Right lobe of liver (tissue), 4 donors: ENCODE measurements at regions not wholly inside any gene's neighbourhood (a gene's known extent, or its start where the extent isn't known, plus 50 kb on each side); places are given as distances from the start of the nearest gene placed in this dataset.

ENCODE experiments used
- POLR2A ChIP-seq: fragments of 450-650 bp; IDR thresholded peaks from one replicate; pipeline ENCODE4 v1.6.1; 2017; ENCODE audit warnings: antibody characterized with exemption, mild to moderate bottlenecking
- TF ChIP-seq, protein P1 (sequence below), 4 donors: fragments of 200-600 bp in 3 of 4; fragments of 450-650 bp in 1 of 4; IDR thresholded peaks; one replicate each; pipeline versions ENCODE4 v1.5.1 to v1.8.0; 2016 to 2022; ENCODE audit warnings: antibody characterized with exemption in 4 of 4, mild to moderate bottlenecking in 2 of 4
- donor health status: DM: no; HTN: no; CAD: no.
- donor health status: DM: no; HTN: no; CAD: no.
- donor health status: DM: no; HTN: yes; CAD: no.

DNA sequence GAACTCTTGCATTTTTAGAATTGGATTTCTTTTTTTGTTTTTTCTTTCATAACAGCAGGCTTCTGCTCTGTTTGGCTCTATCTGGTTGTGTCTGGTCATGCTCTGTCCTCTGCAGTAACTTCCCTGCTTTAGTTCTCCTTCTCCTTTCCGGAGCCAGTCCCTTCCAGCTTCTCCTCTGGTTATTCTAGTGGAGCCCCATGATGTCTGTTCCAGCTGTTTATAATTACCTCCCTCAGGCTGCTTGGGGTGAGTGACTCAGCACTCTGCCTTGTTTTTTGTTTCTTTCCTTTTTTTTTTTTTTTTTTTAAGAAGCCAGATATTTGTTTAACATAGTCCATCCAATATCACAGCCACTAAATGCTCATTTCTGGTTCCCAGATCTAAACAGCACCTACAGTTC is 409.6 kb downstream of the MAFB start:
- TF ChIP-seq, protein P1, sequence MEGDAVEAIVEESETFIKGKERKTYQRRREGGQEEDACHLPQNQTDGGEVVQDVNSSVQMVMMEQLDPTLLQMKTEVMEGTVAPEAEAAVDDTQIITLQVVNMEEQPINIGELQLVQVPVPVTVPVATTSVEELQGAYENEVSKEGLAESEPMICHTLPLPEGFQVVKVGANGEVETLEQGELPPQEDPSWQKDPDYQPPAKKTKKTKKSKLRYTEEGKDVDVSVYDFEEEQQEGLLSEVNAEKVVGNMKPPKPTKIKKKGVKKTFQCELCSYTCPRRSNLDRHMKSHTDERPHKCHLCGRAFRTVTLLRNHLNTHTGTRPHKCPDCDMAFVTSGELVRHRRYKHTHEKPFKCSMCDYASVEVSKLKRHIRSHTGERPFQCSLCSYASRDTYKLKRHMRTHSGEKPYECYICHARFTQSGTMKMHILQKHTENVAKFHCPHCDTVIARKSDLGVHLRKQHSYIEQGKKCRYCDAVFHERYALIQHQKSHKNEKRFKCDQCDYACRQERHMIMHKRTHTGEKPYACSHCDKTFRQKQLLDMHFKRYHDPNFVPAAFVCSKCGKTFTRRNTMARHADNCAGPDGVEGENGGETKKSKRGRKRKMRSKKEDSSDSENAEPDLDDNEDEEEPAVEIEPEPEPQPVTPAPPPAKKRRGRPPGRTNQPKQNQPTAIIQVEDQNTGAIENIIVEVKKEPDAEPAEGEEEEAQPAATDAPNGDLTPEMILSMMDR (IDR thresholded peaks at IDR 0.05) = no peak
- no peak for TF ChIP-seq POLR2A
